Upper lobe of right lung (tissue), 1 donor: ENCODE measurements at regions not wholly inside any gene's neighbourhood (a gene's known extent, or its start where the extent isn't known, plus 50 kb on each side); places are given as distances from the start of the nearest gene placed in this dataset.

Experiments used
- ATAC-seq: fragments of 200-7000 bp; cut with Tn5 transposase; one replicate; pipeline ENCODE4 v1.9.1; 2020; ENCODE audit warnings: mild to moderate bottlenecking, moderate library complexity
- DNase-seq: peaks from one replicate; pipeline ENCODE4 v3.0.0-alpha.2; 2020
- H3K27ac ChIP-seq: fragments of 200-600 bp; one replicate; pipeline ENCODE4 v1.8.0; 2022
- H3K27me3 ChIP-seq: fragments of 200-600 bp; one replicate; pipeline ENCODE4 v1.8.0; 2022; ENCODE audit warnings: mild to moderate bottlenecking
- H3K36me3 ChIP-seq: fragments of 200-600 bp; one replicate; pipeline ENCODE4 v1.8.0; 2022
- H3K4me1 ChIP-seq: fragments of 200-600 bp; one replicate; pipeline ENCODE4 v1.8.0; 2022
- H3K4me3 ChIP-seq: fragments of 200-600 bp; one replicate; pipeline ENCODE4 v1.8.0; 2022; ENCODE audit warnings: mild to moderate bottlenecking
- H3K9me3 ChIP-seq: fragments of 200-600 bp; one replicate; pipeline ENCODE4 v1.8.0; 2022
- CTCF ChIP-seq: fragments of 200-600 bp; IDR thresholded peaks from one replicate; pipeline ENCODE4 v1.8.0; 2022; ENCODE audit warnings: antibody characterized with exemption
- intact Hi-C: fragments of 100-400 bp; cut with DNase I; formaldehyde crosslinking; loops from one replicate; pipeline ENCODE4 v1.11.0; 2022
- donor health status: DM: no; HTN: yes; CAD: no; lungs with severe emphysema.

- no peak for DNase-seq
- H3K36me3 ChIP-seq = no peaks in the 10 kb centered on the region
- ATAC-seq = no peak
- H3K4me1 ChIP-seq = no peaks in the 10 kb centered on the region
- intact Hi-C loops = no loop called here
- no peak overlapping the region for H3K4me3 ChIP-seq
- no peaks in the 10 kb centered on the region for H3K27me3 ChIP-seq
- no peak overlapping the region for H3K27ac ChIP-seq
- no peak for TF ChIP-seq CTCF
- H3K9me3 ChIP-seq = no peaks in the 10 kb centered on the region
Measured at GRCh38 chr5:92565673-92566072, 1015.3 kb downstream of the NR2F1-AS1 start.

- Histone ChIP-seq H3K27me3 (no peaks in the 10 kb centered on the region), H3K36me3 (no peaks in the 10 kb centered on the region), H3K27ac (no peak overlapping the region), H3K4me1 (no peaks in the 10 kb centered on the region), H3K9me3 (no peaks in the 10 kb centered on the region), H3K4me3 (no peak overlapping the region)
- no peak for ATAC-seq
- DNase-seq = no peak
- TF ChIP-seq CTCF = no peak
- intact Hi-C loops = no loop called here
Measured at GRCh38 chr5:92562065-92562464, 1019.0 kb downstream of the NR2F1-AS1 start.

GRCh38 chr5:92561411-92561959 is 1019.5 kb downstream of the NR2F1-AS1 start:
- intact Hi-C loops = no loop called here
- Histone ChIP-seq H3K27ac (no peak overlapping the region), H3K4me1 (no peaks in the 10 kb centered on the region), H3K36me3 (no peaks in the 10 kb centered on the region), H3K27me3 (no peaks in the 10 kb centered on the region), H3K4me3 (no peak overlapping the region), H3K9me3 (no peaks in the 10 kb centered on the region)
- TF ChIP-seq CTCF = no peak
- no peak for ATAC-seq
- DNase-seq = no peak

- no peak overlapping the region for H3K27ac ChIP-seq
- H3K4me1 ChIP-seq = no peaks in the 10 kb centered on the region
- H3K4me3 ChIP-seq = no peak overlapping the region
- H3K27me3 ChIP-seq = no peaks in the 10 kb centered on the region
- DNase-seq = no peak
- H3K36me3 ChIP-seq = no peaks in the 10 kb centered on the region
- TF ChIP-seq CTCF = no peak
- no peaks in the 10 kb centered on the region for H3K9me3 ChIP-seq
- intact Hi-C loops = no loop called here
- ATAC-seq = no peak
Measured at GRCh38 chr5:92560698-92561401, 1020.2 kb downstream of the NR2F1-AS1 start.

DNA sequence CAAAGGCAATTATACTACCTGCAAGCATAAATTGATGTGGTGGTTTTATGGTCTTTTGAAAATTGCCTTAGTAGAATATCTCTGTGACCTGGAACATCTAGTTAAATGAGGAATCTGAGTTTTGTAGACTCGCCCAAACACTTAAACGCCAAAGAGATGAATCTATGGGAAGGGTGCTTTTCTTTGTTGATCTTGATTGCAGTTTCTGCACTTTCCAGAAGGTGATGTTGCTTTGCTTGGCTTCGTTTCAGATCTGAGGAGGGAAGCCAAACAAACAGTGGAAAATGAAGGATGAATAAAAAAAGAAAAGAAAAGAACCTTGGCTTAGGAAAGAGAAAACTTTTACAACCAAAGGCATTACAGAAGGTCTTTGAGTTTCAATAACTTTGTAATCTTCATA is 1021.2 kb downstream of the NR2F1-AS1 start:
- Histone ChIP-seq H3K4me1 (no peaks in the 10 kb centered on the region), H3K4me3 (no peak overlapping the region), H3K27ac (no peak overlapping the region), H3K9me3 (no peaks in the 10 kb centered on the region), H3K27me3 (no peaks in the 10 kb centered on the region), H3K36me3 (no peaks in the 10 kb centered on the region)
- TF ChIP-seq CTCF = no peak
- intact Hi-C loops = no loop called here
- no peak for ATAC-seq
- DNase-seq = no peak
